NCI-H510A treated with DMSO at 0.1 percent for 48 hours (cell line): ENCODE measurements at regions not wholly inside any gene's neighbourhood (a gene's known extent, or its start where the extent isn't known, plus 50 kb on each side); places are given as distances from the start of the nearest gene placed in this dataset.

Experiments
- DNase-seq: peaks from one replicate; lab custom pipeline; 2025; lab: John Stamatoyannopoulos, UW

DNA sequence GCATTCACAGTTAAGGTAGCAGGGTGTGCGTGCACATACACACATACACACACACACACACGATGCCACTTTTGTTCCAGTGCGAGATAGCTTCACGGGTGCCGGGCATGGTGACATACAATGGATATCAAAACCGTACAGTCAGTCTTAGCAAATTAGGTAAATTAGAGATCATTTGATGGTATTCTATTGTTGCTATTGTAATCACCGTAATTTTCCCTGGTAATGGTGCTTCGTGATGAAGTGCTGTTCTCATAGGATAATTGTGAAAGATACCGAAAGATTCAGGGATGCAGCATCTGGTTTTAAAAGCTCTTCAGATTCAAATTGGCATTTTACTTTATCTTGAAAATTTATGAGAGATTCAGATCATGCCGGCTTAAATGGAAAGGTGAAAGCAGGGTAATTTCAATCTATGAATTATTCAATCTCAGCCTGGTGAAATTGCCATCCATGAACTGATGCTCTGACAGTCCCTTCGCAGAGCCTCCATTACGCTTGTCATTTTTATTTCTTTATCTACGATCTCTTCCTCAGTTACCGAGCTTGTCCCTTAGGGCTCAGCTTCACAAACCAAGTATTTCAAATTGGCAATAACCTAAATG, 71.3 kb upstream of the SOX4 start:
- DNase-seq: no peak

DNA sequence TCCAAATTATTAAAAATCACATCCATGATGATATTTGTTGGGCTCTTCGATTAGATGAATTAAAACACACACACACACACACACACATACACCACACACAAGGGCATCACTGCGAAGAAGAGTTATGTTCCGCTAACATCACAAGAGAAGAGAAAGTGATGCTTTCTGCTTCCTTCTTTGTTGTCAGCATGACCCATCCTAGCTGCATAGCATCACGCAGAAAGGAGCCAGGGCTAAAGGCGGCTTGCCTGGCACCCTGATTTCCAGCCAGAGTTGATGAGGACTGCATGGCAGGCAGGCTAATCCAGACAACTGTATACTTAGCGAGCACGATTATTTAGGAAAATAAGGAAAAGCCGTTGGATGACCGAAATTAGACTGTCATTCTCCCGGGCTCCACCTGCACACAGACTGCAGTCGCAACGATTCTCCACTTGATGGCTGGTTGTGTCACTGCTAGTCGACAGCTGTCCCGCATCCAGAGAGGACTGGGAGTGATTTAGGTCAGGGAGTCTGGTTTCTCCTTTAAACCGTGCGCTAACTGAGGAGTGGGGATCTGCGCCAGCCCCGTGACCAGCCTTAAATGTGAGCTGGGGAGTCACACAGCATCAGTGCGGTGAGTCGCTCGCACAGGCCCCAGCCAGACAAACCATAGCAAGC, 70.6 kb upstream of the SOX4 start:
- DNase-seq: no peak

DNA sequence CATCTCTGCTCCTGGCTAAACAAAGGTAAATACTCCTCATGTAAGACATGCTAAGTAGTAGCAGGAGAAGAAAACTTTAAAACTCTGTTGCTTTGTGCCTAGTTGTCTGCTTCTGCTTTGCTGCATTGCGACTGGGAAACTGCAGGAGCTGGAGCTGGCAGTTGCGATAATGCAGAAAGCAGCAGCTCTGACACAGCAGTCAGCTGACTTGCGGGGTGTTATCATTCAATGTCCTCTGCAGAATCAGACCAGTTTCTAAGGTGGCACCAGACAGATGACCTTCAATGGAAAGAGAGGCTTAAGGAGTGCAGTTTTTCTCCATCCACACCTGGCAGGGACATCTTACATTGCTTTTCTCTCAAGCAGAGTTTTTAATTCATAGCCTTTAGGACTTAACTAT, 69.9 kb upstream of the SOX4 start:
- DNase-seq: no peak

DNA sequence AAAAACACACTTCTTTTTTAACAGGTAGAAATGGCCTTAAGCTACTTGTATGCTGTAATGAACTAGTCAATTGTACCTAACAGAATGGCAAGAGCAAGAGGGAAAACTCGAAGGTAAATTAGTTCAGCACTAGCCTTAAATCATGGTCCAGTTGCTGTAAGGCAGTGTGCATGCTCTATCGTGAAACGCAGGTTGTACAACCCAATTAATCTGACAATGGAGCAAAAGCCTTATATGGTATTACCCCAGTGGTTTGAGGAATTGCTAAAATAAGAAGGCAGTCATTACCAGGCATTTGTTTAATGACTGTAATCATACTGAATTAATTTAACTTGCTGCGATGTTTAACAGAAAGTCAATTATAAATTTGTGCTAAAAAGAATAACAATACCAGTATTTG, 69.3 kb upstream of the SOX4 start:
- DNase-seq: no peak

- DNase-seq: no peak
Measured at GRCh38 chr6:21526974-21527373, 66.6 kb upstream of the SOX4 start.

DNA sequence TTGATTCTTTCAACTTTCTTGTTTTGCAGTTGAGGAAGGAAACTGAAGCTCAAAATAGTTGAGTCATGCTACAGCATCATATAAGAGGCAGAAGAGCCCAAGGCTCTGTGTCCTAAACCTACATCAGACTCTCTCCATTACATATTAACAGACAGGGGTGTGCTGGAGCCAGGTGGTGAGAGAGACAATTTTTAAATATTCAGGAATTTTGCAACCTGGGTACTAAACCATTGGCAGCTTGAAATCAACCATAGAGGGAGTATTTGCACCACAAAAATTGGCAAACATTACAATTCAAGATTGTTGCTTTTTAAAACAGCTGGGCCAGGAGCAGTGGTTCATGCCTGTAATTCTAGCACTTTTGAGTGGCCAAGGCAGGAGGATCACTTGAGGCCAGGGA, 65.8 kb upstream of the SOX4 start:
- no peak for DNase-seq

- no peak for DNase-seq
Measured at GRCh38 chr6:21529431-21529830, 64.1 kb upstream of the SOX4 start.

DNA sequence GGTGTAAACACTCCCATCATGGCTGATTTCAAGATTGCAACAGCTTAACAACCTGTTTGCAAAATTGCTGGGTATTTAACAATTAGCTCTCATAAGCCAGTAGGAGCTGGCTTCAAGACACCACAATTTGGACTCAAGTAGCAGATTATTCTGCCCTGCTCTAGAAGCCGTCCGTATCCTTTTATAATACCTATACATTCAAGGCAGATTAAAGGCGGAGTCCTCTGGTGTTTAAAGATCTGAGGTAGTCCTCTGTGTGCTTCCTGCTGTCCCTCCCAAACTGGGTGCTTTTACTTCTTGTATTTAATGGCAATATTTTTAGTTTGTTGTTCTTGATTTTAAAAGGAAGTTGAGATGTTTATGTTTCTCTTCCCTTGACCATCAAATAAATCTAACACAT, 62.2 kb upstream of the SOX4 start:
- no peak for DNase-seq

GRCh38 chr6:21533678-21534077, 59.9 kb upstream of the SOX4 start:
- DNase-seq: no peak

- DNase-seq: no peak
Measured at GRCh38 chr6:21536280-21536766, 57.2 kb upstream of the SOX4 start.

DNA sequence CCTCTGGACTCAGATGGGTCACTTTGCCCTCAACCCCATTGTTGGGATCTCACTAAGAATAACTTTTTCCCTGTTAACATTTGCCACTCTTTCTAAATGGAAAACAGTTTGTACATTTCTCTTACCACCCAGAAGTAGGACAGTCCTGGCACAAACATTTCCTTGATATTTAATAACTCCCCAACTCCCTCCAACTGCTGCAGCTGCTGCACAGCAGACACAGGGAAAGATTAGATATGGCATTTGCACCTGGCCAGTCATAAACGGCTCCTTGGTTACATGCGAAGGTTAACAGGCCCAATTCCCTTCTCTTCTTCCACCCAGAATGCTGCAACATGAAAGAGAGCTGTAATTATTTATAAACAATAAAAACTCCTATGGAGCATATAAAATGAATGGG, 55.9 kb upstream of the SOX4 start:
- DNase-seq: peak; percentile 30

- DNase-seq: no peak
Measured at GRCh38 chr6:21538186-21538798, 55.3 kb upstream of the SOX4 start.

GRCh38 chr6:21539621-21540100, 53.9 kb upstream of the SOX4 start:
- DNase-seq: no peak
